NCI-H146 treated with DMSO at 0.1 percent for 48 hours (cell line): ENCODE measurements at regions not wholly inside any gene's neighbourhood (a gene's known extent, or its start where the extent isn't known, plus 50 kb on each side); places are given as distances from the start of the nearest gene placed in this dataset.
"Not testable (repeated sequence)": the region's sequence is repeated elsewhere in the genome, so short reads cannot be mapped to it uniquely, and the experiment has no call there.

ENCODE experiments used
- DNase-seq: peaks from one replicate; lab custom pipeline; 2025; ENCODE audit not compliant: unreplicated experiment; lab: John Stamatoyannopoulos, UW

DNA sequence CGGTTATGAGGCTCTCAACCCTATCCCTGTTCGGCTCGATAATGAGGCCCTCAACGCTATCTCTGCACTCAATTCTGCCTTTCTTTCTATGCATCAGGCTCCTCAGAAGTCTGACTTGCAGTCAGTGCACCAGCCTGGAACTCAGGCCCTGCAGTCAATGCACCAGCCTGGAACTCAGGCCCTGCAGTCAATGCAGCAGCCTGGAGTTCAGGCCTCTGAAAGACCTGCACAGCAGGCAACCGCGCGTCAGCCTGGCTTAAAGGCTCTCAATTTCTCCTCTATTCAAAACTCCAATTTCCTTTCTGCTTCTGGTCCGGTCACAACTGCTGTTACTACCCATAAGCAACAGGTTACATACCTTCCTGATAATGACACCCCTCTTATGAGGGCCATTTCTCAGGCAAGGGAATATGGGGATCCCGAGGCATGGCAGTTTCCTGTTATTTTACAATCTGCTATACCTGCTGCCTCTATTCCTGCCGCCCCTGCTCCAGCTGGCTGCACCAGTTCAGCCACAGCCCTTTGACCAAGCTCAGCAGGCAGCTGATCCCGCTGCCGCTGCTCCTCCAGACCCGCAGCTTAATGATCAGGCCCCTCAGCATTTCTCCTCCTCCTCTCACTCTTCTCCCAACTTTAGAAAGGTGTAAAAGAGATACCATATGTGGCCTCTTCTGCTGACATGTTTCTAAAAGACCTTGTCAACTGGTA lies 933.6 kb upstream of the FANCL start:
- DNase-seq: peak; percentile 31

DNA sequence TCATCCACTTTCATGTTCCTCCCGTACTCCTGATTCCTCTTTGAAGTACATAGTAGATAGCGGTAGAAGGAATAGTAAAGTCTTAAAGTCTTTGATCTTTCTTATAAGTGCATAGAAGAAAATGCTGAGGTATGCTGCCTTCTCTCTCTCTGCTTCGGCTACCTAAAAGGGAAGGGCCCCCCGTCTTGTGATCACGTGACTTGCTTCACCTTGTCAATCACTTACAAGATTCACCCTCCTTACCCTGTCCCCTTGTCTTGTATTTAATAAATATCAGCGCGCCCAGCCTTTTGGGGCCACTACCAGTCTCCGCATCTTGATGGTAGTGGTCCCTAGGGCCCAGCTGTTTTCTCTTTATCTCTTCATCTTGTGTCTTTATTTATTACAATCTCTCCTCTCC lies 932.2 kb upstream of the FANCL start:
- DNase-seq: no peak

DNA sequence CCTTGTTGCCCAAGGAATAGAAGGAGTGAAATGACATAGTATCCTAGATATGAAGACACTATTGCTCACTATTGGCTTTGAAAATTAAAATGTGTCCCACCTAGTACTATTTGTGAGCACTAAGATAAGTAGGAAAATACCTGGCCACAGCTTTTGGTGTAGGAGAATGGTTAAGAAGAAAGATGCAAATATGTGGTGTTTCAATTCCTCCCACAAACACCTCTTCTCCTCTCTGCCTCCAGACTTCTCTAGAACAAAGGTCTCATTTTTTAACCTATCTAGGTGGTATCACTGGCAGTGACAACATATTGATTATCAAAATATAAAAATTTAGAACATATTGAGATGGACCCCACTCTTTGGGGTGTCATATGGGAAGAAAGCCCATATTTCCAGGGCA lies 929.9 kb upstream of the FANCL start:
- no peak for DNase-seq

DNA sequence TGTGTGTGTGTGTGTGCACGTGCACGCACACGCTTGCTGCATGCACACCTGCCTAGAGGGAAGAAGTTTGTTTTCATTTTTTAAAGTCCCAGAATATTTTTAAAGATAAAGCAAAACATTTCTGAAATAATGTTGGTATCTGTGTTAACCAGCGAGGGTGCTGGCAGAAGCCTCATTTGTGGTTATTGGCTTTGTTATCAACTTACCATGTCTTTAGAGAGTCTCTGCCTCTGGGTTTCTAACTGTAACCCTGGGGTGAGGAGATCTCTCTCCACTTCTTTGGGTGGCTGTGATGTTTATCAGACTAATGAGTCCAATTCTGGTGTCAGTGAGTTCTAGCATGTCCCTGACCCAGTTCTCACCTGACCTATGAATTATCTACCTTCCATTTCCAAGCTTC lies 927.6 kb upstream of the FANCL start:
- no peak for DNase-seq

DNA sequence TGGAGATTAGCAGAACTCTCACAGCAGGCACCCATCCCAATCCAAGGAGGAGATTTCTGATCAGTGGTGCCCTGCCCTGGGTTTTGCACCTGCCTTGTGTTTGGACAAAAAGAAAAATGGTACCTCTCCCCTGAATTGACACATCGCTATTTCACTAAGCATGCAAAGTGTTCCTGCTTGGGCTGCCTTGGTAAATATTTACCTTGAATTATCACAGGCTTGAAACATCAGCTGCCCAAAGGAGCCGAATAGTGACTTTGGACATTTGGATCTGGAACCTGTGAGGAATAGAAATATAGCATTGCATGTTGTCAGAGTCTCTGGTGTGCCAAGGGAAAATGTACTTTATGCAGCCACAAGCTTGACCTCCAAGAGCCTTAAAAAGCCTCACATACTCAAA lies 926.4 kb upstream of the FANCL start:
- DNase-seq: peak; percentile 96

DNA sequence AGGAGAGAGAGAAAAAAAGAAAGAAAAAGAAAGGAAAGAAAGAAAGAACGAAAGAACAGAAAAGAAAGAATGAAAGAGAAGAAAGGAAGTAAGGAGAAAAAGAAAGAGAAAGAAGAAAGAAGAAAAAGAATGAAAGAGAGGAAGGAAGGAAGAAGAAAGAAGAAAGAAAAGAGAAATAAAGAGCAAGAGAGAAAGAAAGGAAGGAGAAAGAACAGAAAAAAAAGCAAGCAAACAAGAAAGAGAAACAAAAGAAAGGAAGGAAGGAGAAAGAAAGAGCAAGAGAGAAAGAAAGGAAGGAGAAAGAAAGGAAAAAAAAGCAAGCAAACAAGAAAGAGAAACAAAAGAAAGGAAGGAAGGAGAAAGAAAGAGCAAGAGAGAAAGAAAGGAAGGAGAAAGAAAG lies 916.8 kb upstream of the FANCL start:
- not testable (repeated sequence) for DNase-seq

DNA sequence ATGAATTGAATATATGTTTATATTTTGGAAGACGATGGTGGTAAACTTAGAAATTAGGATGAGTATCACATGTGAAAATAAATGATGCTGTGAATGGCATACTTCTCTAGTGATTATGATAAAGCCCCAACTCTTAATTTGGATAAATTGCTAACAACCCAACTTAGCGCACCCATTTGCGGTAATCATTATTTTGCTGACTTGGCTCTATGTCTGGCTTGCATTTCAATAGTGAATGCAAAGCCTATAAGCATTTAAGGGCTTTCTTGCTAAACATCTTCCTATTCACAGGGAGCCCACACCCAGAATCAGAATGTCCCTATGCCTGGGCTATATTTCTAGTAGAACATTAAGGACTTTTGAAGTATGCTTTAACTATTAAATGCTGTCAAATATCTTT lies 910.7 kb upstream of the FANCL start:
- no peak for DNase-seq

DNA sequence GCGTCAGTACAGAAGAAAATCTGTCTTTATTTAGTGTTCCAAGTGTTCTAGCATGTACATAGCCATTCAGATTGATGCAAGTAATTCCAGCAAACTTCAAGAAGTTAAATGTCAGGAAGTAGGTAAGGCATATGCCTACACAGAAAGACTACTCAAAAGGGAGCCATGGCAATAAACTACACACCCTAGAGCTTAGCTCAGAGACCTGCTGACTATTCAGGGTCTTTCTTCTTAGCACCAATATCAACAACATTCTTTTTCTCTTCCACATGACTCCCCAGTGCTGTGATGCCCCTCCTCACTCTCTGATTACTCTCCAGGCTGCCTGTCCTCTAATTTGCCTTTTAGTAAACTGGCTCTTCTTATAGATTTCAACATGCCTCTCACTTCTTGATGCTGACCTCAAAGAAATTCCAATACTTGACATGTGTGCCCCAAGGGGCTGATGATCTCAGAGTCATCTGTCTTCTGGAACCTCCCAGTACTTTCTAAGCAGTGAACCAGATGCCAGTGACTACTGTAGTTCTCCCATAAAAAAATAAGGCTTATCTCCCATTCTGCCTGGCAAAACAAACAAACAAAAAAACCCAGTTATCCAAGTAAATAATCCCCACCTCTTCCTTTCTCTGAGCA lies 909.2 kb upstream of the FANCL start:
- no peak for DNase-seq

DNA sequence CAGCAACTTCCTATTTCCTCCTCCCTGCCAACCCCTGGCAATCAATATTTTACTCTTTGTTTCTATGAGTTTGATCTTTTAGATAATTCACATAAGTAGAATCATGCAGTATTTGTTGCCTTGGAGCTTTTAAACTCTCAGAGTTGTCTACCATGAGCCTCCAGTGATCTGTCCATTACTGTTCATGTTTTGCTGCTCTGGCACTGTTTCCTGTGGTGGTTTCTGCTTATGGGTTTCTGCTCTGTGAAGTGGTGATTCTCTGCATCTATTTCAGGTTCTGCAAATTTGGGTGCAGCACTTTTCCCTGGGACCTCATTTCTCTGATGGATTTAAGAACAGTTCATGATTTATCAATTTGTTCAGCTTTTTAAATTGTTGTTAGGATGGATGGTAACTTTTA lies 908.1 kb upstream of the FANCL start:
- DNase-seq: no peak

DNA sequence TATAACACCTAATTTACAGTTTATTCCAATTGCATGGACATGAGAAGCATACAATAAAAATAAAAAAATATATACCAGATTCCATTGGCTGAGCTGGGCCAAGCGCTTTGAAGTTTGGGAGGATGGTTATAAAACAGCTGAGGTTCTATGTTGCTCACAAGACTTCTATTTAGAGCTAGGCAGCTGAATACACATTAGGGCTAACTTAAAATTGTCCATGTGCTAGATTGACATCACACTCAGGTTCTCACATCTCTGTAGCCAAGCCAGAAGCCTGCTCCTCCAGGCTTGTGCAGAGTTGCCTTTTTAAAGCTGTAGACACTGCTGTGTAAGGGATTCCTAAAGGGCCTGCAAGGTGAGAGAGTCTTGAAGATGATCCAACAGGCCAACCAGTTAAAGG lies 871.1 kb upstream of the FANCL start:
- no peak for DNase-seq

DNA sequence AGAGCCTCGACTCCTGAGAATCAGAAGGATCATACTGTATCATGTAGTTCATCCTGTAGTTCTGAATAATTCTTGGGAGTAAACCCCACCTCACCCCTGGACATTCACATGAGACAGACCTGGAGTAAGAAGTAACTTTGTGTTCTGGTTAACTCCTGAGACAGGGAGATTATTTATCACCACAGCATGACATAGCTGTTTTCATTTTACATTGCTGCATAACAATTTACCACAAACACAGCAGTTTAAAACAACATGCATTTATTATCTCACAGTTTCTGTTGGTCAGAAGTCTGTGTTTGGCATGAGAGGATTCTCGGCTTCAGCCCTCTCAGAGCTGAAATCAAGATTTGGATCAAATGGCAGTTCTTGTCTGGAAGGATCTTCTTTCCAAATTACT lies 855.8 kb upstream of the FANCL start:
- DNase-seq: no peak

DNA sequence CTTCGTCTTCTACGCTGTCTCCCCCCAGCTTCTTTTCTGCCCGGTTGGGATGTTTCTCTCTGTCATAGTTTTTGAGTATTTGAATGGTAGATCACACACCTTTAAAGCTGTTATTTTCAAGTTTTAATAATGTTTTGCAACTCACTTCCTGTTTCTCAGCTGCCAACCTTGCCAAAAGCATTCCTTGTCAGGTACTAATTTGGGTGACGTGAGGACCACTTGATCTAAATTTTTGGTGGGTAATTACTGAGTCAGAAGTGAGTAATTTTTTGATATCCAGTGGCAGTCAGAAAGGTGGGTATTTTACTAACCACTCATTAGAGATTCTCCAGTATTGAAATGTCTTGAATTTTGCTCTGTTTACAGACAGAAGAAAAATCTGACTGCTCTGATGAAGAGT lies 852.4 kb upstream of the FANCL start:
- no peak for DNase-seq

DNA sequence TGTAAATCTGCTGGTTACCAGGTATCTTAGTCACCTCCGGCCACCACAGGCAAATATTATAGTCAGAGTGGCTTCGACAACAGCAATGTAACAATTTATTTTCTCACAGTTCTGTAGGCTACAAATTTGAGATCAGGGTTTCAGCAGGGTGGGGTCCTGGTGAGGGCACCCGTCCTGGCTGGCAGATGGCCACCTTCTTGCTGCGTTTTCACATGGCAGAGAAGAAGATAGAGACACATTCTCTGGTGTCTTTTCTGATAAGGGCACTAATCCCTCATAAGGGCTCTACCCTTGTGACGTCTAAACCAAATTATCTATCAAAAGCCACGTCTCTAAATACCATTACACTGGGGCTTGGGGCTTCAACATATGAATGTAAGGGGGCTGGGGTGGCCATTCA lies 843.2 kb upstream of the FANCL start:
- DNase-seq: no peak

DNA sequence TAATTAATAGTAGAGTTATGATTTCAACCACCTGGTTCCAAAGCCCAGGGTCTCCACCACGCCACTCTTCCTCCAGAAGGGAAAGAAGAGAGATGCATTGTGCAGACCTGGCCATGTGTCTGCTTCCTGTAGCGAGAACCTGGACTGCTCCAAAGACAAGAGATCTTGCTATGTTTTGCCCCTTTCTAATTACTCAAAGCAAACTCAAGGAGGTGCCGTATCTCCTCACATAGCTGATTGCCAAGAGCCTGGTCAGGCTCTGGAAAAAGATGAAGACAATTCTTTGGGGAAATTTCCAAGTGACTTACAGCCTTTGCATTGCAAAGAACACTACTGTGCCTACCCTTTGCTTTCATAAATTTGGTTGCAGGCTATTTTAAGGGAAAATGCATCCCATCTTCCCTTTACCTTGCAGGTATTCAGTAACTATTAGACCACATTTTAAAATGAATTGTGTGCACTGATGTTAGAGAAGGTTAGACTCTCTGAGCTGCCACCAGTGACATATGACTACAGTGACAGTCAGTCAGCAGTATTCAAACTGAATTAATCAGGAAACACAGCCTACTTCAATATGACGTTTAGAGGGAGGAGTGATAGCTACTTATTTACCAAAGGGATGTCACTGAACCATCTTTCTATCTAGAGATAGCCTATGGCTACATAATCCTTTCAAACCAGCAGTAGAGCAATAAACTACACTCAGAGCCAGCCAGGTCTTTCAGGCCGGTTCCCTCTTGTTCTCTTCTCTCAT lies 842.1 kb upstream of the FANCL start:
- DNase-seq: no peak

DNA sequence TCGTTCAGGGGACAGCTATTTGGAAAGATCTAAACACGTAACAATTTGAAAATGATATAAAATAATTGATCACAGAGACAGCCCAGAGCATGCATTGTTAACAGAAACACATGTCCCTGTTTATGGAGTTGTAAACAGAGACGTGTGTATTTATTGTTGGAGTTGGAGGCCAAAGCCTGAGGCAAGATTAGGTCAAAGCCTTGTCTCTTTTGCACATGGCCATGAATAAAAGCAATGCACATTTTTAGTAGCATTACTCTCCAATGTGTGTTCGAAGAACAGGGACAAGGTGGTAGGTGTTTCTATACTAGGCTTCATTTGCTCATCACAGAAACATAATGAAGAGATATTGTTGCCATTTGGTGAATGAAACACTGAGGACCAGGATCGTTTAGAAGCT lies 841.5 kb upstream of the FANCL start:
- DNase-seq: no peak

DNA sequence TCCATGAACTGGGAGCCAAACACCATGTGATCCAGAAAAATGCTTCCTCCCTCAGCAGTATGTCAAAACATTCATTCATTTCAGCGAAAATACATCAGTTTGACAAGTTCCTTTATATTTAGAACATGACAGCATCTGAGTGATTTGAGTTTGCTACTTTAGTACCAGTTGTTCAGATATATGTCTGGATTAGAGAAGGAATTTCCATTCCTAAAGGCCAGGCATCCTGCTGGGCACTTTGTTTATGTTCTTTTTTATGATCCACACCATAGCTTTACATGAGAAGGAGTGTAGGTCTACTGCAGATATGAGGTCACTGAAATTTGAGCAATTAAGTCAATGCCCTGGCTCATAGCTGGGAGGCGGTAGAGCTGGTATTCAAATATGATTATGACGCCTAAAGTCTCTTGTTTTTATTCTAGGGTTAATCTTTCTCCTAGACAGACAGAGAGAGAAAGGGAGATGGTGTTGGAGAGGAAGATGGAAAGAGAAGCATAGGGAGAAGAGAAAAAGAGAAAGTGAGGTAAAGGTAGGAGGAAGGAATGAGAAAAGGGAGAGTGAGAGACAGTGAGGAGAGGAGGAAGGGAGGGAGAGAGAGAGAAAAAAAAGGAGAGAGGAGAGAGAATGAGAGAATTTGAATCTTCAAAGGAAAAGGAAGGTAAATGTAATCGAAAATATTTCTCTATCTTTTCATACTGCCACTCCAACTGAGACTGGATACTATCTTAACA lies 839.5 kb upstream of the FANCL start:
- DNase-seq: no peak

DNA sequence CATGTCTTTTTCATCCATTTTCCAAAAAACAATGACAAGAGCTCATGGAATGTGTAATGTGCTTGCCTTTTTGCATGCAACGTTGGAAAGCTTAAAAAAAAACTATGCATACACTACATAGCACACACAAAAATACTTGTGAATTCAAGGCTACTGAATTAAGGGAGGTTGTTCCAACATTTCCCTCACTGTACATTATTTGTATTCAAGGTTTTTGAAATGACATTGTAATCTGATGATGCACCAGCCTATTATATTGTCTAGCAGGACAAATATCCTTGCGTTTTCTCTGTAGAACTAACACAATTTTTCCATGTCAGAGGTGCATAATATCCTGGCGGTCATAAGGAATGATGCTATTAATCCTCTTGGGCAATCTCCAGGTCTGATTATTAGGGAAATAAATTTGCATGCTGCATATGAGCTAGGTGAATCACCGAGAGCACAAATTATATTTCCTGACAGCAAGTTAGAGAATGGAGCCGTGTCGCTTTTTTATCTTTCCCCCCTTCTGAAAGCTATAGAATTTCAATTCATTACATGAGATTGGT lies 836.9 kb upstream of the FANCL start:
- DNase-seq: no peak

DNA sequence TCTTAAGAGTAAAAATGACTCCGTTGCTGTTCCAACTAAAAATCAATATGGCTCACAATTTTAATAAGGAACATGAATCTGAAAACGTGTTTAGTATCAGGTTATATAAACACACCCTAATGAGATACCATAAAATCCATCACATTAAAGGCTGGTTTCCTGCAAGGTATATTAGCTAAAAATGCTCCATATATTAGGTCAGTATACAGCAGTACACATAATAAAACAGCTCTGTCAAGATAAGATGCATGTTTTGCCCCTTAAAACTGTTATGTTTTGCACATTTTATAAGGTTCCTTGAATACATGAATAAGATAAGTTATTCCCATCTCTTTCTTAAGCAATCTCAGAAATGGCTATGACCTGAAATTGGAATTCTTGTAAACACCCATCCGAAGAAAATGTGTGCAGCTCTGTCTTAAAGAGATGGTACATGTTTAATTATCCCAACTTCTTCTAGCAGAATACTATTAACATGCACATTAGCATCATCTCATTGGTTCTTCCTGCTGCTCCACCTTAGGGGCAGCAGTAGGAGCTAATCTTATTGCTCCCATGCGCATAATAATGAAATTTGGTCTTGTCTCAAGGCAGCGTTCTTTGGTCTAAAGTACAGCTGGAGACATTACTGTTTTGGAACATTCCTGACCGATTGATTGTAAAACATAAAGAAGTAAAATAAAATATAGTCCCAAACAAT lies 836.1 kb upstream of the FANCL start:
- DNase-seq: no peak

DNA sequence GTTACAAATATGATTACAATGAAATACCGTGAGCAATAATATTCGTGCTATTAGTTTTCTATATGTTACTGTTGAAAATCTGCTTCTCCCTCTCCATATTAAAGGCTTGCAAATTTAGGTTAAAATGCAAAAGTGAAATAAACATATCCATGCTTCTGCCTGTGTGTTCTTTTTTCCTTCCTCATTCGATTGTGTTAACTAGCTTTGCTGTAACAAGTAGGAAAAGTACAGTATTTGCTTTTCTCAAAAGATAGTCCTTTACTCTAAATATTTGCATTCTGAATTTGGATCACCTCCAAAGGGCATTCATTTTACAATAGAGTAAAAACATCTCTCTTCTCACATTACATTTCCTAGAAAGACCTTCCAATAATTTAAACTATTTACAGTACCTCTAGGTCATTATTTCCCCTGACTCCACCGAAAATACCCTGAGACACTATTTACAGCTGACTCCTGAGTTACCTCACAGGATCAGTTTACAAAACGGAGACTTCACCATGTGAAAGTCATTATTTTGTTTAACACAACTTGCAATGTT lies 835.0 kb upstream of the FANCL start:
- DNase-seq: peak; percentile 91

DNA sequence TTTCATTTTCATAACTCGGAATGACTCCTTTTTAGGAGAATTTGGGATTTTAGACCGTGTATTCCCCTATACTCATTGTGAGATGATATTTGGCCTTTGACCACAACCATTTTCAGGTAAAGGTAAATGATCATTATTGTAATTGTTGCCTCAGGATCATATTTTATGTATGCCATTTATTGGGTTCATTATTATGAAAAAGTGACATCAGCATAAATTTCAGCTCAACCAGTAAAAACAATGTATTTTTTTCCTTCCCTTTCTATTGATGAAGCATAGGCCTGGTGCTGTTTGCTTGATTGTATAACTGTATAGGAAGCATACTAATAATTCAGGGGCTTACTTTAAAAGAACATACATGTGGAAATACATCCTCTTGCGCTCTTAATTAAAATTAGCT lies 832.9 kb upstream of the FANCL start:
- no peak for DNase-seq

DNA sequence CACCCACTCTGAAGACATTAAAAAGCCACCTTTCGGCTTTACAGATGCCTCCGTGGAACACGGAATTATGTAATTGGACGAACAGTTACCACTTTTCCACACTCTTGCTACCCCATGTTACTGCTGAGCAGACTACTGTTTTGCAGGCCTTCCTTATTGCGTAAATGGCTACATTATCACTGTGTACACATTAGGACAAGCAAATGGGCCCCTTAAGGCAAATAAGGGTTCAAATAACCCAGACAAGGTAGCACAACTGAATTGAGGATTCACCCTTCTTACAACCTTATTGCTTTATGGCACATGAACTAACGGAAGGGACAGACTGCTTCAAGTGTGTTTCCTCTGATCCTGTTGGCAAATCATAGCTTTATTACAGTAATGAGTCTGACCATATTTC lies 832.2 kb upstream of the FANCL start:
- no peak for DNase-seq
